ENCODE measurements at regions not wholly inside any gene's neighbourhood (a gene's known extent, or its start where the extent isn't known, plus 50 kb on each side); places are given as distances from the start of the nearest gene placed in this dataset.
"Not testable (repeated sequence)": the region's sequence is repeated elsewhere in the genome, so short reads cannot be mapped to it uniquely, and the experiment has no call there.

DNA sequence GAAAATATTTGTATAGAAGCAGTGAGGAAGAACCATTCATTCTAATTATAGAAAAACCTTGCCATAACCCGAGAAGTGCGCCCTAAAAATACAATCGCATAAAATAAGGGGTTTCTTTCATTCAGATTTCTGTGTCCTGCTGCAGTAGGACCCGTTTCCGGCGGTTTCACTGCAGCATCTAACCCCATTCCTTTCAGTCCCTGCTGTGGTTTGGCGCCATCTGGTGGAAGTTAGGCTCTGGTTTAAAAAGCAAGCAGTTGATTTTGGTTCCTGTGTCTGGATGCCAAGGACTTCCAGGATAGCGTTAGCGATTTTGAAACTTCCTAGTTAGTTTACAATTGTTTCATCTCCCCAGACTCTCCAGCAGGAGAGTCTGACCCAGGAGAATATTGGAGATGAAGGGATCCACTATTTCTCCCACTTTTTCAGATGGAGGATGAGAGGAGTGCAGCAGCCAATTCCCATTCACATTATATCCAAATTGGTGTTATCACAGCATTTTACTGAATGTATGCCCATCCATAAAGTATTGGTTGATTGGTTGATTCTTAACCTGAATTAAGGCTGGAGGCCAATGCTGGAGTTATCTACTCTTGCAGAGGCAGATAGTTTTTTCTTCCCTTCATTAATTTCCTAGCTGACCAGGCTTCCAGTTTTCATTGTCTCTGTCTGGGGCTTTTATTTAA, 128.8 kb upstream of the CACNA2D1 start:
- Mint-ChIP-seq H3K27me3 (no peaks in the 10 kb centered on the region), H3K9me3 (ENCODE audit: low read depth) (no peaks in the 10 kb centered on the region), H3K36me3 (no peaks in the 10 kb centered on the region), H3K4me3 (no peak overlapping the region), H3K27ac (no peak overlapping the region), H3K4me1 (peaks cover 1% of the 10 kb centered on the region)
- CTCF ChIA-PET = interaction anchor here (1.0 to 1.3 kb wide), 2 partner anchors 527 to 529 kb away, joined by 3 read pairs; no protein-coding TSS in a partner anchor
- ATAC-seq (peak; percentile 60), DNase-seq (peak; percentile 80)

DNA sequence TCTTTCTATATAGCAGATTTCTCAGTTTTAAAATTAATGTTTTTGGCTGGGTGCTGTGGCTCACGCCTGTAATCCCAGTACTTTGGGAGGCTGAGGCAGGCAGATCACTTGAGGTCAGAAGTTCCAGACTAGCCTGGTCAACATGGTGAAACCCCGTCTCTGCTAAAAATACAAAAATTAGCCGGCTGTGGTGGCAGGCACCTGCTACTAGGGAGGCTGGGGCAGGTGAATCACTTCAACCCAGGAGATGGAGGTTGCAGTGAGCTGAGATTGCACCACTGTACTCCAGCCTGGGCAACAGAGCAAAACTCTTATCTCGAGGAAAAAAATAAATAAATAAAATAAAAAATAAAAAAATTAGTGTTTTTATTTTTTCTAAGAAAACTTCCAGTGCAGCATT, 127.5 kb upstream of the CACNA2D1 start:
- H3K9me3 Mint-ChIP-seq (ENCODE audit: low read depth); CTCF ChIA-PET; H3K4me1 Mint-ChIP-seq; ATAC-seq; H3K4me3 Mint-ChIP-seq; DNase-seq; H3K27ac Mint-ChIP-seq; H3K27me3 Mint-ChIP-seq; H3K36me3 Mint-ChIP-seq: not testable (repeated sequence)

DNA sequence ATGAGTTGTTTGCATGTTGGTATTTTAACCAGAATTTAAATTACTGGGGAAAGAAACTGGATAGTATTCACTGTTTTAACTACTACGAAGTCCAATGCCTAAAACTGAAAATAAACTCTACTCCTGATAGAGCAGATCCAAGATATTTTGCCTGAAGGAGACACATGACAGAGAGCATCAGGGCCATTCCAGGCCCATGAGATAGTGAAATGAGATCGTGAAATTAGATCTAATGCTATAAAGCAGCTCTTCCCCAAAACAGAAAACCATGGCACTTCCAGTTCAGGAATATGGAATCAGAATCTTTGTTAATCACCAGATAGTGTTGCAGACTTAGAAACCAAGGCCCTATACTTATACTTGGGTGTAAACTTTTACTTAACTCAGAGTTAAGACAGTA, 124.3 kb upstream of the CACNA2D1 start:
- Mint-ChIP-seq H3K27me3 (no peaks in the 10 kb centered on the region), H3K27ac (no peak overlapping the region)

DNA sequence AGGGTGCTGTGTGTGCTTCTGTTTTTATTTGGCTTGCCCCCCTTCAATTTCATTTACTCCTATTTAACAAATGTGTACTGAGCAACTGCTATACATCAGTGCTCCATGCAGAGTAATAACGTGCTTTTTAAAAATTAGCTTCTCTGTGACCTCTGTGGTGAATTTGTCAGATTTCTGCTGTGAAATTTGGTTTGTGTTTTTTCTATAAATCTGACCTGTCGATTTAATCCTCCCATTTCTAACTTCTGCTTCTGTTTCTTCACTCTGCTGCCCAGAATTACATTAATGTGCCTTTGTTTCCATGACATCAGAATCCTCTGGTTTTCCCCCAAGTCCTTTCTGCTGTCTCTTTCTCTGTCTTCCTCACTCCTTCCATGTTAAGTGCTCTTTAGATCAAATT, 123.8 kb upstream of the CACNA2D1 start:
- H3K4me1 Mint-ChIP-seq = peaks cover under 1% of the 10 kb centered on the region
- H3K36me3 Mint-ChIP-seq = no peaks in the 10 kb centered on the region
- no peak overlapping the region for H3K27ac Mint-ChIP-seq
- ATAC-seq (no peak), DNase-seq (no peak)
- no peaks in the 10 kb centered on the region for H3K9me3 Mint-ChIP-seq (ENCODE audit: low read depth)
- no peak overlapping the region for H3K4me3 Mint-ChIP-seq
- no peaks in the 10 kb centered on the region for H3K27me3 Mint-ChIP-seq
- CTCF ChIA-PET = no interaction called here

More for the DNA sequence above, 124.3 kb upstream of the CACNA2D1 start:
- Mint-ChIP-seq H3K4me1 (peaks cover 1% of the 10 kb centered on the region), H3K36me3 (no peaks in the 10 kb centered on the region), H3K9me3 (ENCODE audit: low read depth) (no peaks in the 10 kb centered on the region), H3K4me3 (no peak overlapping the region)
- CTCF ChIA-PET = no interaction called here
- ATAC-seq (no peak), DNase-seq (no peak)

DNA sequence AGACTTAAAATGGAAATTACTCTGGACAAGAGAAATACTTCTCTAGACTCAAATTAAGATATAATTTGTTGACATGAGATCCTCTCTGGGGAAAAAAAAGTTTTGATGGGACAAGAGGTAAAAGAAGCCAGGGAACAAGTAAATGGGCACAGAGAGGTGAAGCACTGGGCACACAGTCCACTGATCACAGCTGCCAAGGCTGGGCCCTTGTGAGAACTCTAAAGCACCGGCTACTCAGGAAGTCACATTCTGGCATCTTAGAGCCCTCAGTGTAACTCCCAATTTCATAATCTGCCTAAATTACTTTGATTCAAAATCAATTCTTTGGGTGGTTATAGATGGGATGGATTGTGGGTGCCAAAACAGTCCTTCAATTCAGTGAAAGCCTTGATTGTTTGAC, 123.2 kb upstream of the CACNA2D1 start:
- no peak overlapping the region for H3K4me3 Mint-ChIP-seq
- CTCF ChIA-PET = no interaction called here
- ATAC-seq = no peak
- no peak for DNase-seq
- H3K4me1 Mint-ChIP-seq = no peaks in the 10 kb centered on the region
- no peaks in the 10 kb centered on the region for H3K27me3 Mint-ChIP-seq
- H3K36me3 Mint-ChIP-seq = no peaks in the 10 kb centered on the region
- H3K27ac Mint-ChIP-seq = no peak overlapping the region
- no peaks in the 10 kb centered on the region for H3K9me3 Mint-ChIP-seq (ENCODE audit: low read depth)

DNA sequence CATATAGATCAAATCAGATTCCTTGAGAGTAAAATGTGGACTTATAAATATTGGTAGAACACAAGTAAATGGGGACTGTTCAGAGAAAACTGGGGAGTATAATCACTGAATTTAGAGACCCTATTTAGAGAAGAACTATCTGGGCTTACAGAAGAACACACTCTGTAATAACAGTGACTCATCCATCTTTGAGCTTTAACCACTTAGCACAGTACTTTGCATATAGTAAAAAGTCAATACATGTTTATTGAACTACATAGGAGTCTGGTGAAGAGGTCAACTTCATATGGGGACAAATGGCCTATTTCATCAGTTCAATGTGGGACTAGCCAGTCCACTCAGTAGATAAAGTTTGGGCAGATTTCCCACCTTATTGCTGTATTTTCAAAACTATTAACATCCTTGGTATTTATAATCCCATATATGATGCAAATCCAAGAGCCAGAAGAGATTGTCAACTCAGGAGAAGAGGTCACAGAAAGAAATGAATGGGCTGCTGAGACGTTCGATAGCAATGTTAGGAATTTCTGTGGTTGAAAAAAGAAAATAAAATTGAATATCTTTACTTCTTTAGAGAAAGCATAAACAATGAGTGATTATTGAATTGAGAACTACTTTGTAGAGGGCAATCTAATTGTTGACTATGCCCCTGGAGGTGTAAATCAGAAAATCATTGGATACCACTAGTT, 119.3 kb upstream of the CACNA2D1 start:
- H3K4me3 Mint-ChIP-seq = no peak overlapping the region
- H3K9me3 Mint-ChIP-seq (ENCODE audit: low read depth) = no peaks in the 10 kb centered on the region
- H3K27me3 Mint-ChIP-seq = no peaks in the 10 kb centered on the region
- H3K36me3 Mint-ChIP-seq = no peaks in the 10 kb centered on the region
- DNase-seq (no peak), ATAC-seq (no peak)
- H3K27ac Mint-ChIP-seq = no peak overlapping the region
- no peaks in the 10 kb centered on the region for H3K4me1 Mint-ChIP-seq
- CTCF ChIA-PET = no interaction called here

DNA sequence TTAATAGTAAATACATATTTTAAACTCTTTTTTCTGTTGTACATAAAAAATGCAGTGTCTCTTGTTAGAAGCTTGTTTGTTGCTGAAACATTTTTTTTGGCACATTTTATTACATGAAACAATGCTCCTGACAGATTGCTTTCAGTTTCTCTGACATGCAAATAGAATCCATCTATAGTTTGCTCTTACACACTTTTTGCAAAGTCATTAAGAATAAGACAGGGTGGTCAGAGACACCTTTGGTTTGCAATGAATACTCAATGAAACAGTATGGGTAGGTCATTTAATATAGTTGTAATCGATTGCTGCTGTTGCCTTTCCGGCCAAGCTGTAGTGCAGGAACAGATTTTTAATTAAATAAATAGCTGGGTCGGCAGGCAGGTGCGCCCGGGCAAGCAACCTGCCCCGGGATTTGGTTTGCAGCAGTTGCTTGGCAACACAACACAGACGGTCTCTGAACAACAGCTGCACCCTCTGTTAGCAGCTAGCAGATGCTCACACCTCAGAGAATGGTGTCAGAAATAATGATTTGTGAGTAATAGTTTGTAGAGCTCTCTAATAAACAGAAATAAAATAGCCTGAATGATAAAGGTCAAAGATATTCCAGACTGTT, 115.7 kb upstream of the CACNA2D1 start:
- H3K4me1 Mint-ChIP-seq = no peaks in the 10 kb centered on the region

DNA sequence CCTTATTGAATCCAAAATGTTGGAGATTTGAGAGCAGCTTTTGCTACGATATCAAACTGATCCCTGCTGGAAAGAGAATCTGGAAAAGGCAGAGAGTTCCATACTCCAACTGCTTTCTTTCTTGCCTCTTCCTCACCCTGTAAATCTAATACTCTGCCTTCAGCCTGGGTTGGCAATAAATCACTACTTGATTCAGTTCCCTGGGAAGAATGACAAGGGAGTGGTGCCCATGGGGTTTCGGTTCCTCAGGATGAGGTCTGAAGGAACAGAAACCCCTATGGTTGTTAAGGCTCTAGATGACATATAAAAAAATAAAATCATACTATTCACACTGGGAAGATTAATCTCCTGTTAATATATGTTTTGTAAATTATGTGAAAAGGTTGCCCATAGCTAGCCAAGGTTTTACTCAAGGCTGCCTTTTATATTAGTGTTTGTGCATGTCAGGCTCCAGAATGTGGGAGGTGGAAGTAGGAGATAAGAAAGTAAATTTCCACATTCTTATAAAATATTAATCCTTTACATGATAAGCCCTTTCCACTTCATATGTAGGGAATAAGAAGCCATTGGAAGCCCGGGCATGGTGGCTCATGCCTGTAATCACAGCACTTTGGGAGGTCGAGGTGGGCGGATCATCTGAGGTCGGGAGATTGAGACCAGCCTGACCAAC, 106.2 kb upstream of the CACNA2D1 start:
- DNase-seq (no peak), ATAC-seq (no peak)
- CTCF ChIA-PET = no interaction called here
- no peaks in the 10 kb centered on the region for H3K4me1 Mint-ChIP-seq
- no peaks in the 10 kb centered on the region for H3K27me3 Mint-ChIP-seq
- no peak overlapping the region for H3K27ac Mint-ChIP-seq
- no peak overlapping the region for H3K4me3 Mint-ChIP-seq
- H3K9me3 Mint-ChIP-seq (ENCODE audit: low read depth) = peaks cover 2% of the 10 kb centered on the region
- H3K36me3 Mint-ChIP-seq = no peaks in the 10 kb centered on the region

More for the DNA sequence above, 115.7 kb upstream of the CACNA2D1 start:
- ATAC-seq (no peak), DNase-seq (no peak)
- H3K36me3 Mint-ChIP-seq = no peaks in the 10 kb centered on the region
- no peaks in the 10 kb centered on the region for H3K27me3 Mint-ChIP-seq
- H3K4me3 Mint-ChIP-seq = no peak overlapping the region
- H3K9me3 Mint-ChIP-seq (ENCODE audit: low read depth) = peaks cover 5% of the 10 kb centered on the region
- no peak overlapping the region for H3K27ac Mint-ChIP-seq
- CTCF ChIA-PET = no interaction called here

DNA sequence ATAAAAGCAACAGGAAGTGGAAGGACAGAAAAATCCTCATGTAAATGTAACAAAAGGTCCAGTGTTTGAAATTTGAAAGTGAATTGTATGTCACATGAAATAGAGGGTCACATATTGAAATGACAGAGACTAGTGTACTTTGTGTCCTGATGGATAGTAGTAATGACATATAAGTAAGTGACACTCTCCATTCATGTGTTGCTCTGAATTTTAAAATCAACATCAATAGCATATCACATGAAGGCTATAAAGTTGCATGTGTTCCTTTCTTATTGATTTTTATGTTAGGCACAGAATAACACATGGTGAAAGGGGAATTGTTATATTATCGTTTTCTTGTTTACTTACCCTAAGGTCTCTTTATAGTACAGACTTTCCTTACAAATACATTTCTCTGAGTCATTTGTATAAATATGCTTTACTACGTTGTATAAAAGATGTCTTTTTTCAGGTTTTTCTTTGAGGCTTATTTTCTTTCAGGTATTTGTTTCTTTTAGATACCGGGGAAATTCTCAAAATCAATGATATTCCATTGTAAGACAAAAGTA, 104.6 kb upstream of the CACNA2D1 start:
- ATAC-seq (no peak), DNase-seq (no peak)
- Mint-ChIP-seq H3K4me3 (no peak overlapping the region), H3K36me3 (no peaks in the 10 kb centered on the region), H3K4me1 (no peaks in the 10 kb centered on the region), H3K9me3 (ENCODE audit: low read depth) (peaks cover 1% of the 10 kb centered on the region), H3K27ac (no peak overlapping the region), H3K27me3 (no peaks in the 10 kb centered on the region)
- CTCF ChIA-PET = no interaction called here

DNA sequence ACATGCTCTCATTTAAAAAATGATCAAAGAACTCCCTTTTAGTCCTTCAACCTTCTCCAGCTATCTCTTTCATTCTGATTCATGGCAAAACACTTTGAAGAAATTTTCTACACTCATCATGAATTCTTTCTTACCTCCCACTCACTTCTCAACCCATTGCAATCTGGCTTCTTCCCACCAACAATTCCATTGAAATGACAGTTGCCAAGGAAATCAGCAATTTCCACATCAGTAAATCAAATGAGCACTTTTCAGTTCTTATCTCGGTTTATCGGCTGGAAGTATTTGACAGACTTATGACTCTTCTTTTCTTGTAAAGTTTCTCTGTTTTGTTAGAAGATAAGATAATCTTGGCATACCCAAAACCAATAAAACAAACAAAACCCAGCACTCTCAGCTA, 99.1 kb upstream of the CACNA2D1 start:
- DNase-seq (no peak), ATAC-seq (no peak)
- no peak overlapping the region for H3K27ac Mint-ChIP-seq
- H3K4me3 Mint-ChIP-seq = no peak overlapping the region
- no peaks in the 10 kb centered on the region for H3K36me3 Mint-ChIP-seq
- H3K27me3 Mint-ChIP-seq = no peaks in the 10 kb centered on the region
- H3K9me3 Mint-ChIP-seq (ENCODE audit: low read depth) = no peaks in the 10 kb centered on the region
- H3K4me1 Mint-ChIP-seq = no peaks in the 10 kb centered on the region
- CTCF ChIA-PET = no interaction called here

DNA sequence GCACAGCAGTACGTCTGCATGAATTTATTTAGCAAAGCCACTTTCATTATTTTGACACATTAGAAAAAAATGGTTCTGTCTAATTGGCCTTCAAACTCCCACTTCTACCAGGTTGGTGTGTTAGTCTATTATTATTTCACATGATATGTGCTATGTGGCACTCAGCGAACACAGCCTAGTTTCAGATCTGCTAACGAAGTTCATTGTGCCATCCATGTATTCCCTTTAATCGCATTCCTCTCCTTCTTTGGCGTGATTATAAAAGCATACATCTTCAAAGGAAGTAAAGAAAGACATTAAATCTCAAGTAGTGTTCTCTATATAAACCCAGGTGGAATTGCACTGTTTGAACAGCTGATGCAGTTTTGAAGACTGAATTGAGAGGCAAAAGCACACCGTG, 96.4 kb upstream of the CACNA2D1 start:
- CTCF ChIA-PET = no interaction called here
- Mint-ChIP-seq H3K9me3 (ENCODE audit: low read depth) (no peaks in the 10 kb centered on the region), H3K4me3 (no peak overlapping the region), H3K27ac (no peak overlapping the region), H3K27me3 (no peaks in the 10 kb centered on the region), H3K36me3 (no peaks in the 10 kb centered on the region), H3K4me1 (no peaks in the 10 kb centered on the region)
- no peak for DNase-seq
- no peak for ATAC-seq

DNA sequence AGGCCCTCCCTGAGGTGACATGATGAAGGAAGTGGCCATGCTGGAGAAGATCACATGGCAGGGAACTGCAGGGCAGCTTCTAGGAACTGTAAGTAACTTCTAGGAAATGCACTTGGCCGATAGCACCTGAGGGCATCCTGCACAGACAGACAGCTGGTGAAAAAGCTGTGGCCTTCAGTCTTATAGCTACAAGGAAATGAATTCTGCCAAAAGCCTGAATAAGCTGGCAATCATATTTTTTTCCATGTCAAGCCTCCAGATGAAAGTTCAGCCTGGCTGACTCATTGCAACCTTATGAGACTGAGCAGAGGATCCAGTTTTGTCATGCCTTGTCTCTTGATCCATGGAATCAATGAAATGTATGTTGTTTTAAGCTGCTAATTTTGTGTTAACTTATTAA, 91.1 kb upstream of the CACNA2D1 start:
- ATAC-seq = no peak
- DNase-seq = no peak
- Mint-ChIP-seq H3K4me3 (no peak overlapping the region), H3K9me3 (ENCODE audit: low read depth) (no peaks in the 10 kb centered on the region), H3K27me3 (no peaks in the 10 kb centered on the region), H3K36me3 (no peaks in the 10 kb centered on the region), H3K4me1 (no peaks in the 10 kb centered on the region), H3K27ac (no peak overlapping the region)
- CTCF ChIA-PET = no interaction called here

DNA sequence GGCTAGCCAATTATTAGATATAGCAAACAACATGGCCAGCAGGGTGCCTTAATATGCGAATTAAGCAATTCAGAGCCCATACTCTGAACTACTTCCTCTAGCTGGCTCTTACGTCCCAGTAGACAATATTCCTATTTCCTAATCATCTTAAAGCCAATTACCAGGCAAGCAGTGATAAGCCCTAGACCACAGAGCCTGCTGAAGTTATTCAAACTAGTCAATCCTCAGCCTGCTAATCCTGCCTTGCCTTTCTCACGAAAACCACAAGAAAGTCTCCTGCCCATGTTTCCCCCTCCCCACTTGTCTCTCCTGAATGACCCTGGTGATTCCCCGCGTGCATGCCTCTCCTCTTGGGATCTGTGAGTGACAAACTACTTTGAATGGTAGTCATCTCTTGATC, 86.8 kb upstream of the CACNA2D1 start:
- Mint-ChIP-seq H3K9me3 (ENCODE audit: low read depth) (peaks cover 2% of the 10 kb centered on the region), H3K36me3 (no peaks in the 10 kb centered on the region), H3K27ac (no peak overlapping the region), H3K4me1 (no peaks in the 10 kb centered on the region), H3K4me3 (no peak overlapping the region), H3K27me3 (no peaks in the 10 kb centered on the region)
- DNase-seq (no peak), ATAC-seq (no peak)
- CTCF ChIA-PET = no interaction called here

Measured in activated CD8-positive, alpha-beta memory T cell treated with anti-CD3 and anti-CD28 coated beads, Interleukin-2, amount 10 ng/mL, durations not matched to agents 7 days and 5 days (primary cell).